NB4 (cell line): ENCODE measurements at regions not wholly inside any gene's neighbourhood (a gene's known extent, or its start where the extent isn't known, plus 50 kb on each side); places are given as distances from the start of the nearest gene placed in this dataset.

ENCODE experiments used
- MYC ChIP-seq: IDR thresholded peaks from 2 replicates; pipeline ENCODE4 v1.6.1; 2011; ENCODE audit warnings: low read depth, low read length
- POLR2A ChIP-seq: IDR thresholded peaks from 2 replicates; pipeline ENCODE4 v1.6.1; 2011; ENCODE audit warnings: mild to moderate bottlenecking; ENCODE audit not compliant: insufficient read length; ENCODE audit errors: extremely low read depth
- TF ChIP-seq, protein P1 (sequence below): IDR thresholded peaks from 2 replicates; pipeline ENCODE4 v1.6.1; 2011; ENCODE audit warnings: low read depth, low read length
- TF ChIP-seq, protein P2 (sequence below): IDR thresholded peaks from one replicate; pipeline ENCODE4 v1.5.1; 2012; ENCODE audit warnings: low read depth, low read length

DNA sequence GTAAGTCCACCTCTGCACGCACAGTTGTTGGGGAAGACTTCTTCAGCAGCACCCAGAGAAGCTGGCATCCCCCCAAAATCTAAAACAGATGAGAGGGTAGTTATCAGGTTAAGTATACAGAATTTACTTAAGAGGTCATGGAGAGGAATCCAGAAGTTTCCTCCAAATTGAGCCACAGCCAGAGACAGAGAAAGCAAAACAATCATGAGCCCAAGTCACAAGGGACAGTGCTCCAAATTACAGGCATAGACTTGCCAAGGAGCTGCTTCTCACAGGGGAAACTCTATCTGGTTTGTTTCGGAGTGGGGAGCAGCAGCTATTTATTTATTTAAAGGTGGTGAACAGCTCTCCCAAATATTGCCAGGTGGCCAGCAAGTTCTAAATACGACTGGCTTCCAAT lies 308.4 kb downstream of the SKIDA1 start:
- TF ChIP-seq, protein P1, sequence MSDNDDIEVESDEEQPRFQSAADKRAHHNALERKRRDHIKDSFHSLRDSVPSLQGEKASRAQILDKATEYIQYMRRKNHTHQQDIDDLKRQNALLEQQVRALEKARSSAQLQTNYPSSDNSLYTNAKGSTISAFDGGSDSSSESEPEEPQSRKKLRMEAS = no peak
- TF ChIP-seq, protein P2, sequence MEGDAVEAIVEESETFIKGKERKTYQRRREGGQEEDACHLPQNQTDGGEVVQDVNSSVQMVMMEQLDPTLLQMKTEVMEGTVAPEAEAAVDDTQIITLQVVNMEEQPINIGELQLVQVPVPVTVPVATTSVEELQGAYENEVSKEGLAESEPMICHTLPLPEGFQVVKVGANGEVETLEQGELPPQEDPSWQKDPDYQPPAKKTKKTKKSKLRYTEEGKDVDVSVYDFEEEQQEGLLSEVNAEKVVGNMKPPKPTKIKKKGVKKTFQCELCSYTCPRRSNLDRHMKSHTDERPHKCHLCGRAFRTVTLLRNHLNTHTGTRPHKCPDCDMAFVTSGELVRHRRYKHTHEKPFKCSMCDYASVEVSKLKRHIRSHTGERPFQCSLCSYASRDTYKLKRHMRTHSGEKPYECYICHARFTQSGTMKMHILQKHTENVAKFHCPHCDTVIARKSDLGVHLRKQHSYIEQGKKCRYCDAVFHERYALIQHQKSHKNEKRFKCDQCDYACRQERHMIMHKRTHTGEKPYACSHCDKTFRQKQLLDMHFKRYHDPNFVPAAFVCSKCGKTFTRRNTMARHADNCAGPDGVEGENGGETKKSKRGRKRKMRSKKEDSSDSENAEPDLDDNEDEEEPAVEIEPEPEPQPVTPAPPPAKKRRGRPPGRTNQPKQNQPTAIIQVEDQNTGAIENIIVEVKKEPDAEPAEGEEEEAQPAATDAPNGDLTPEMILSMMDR = no peak
- no peak for TF ChIP-seq POLR2A
- TF ChIP-seq MYC = no peak
